Uterus (tissue), 3 donors: ENCODE measurements at regions not wholly inside any gene's neighbourhood (a gene's known extent, or its start where the extent isn't known, plus 50 kb on each side); places are given as distances from the start of the nearest gene placed in this dataset.
"Not testable (repeated sequence)": the region's sequence is repeated elsewhere in the genome, so short reads cannot be mapped to it uniquely, and the experiment has no call there.

Experiments used
- DNase-seq, 2 donors: peaks; one replicate each; pipeline ENCODE4 v3.0.0-alpha.2; 2019 to 2020
- H3K27ac ChIP-seq, 2 donors: fragments of 200-600 bp; sonication (generic); 1 replicate in 1 of 2; 2 replicates in 1 of 2; pipeline ENCODE4 v1.5.1; 2016 to 2018
- H3K27me3 ChIP-seq, 2 donors: fragments of 200-600 bp; sonication (generic); one replicate each; pipeline ENCODE4 v1.5.1; 2018 to 2019; ENCODE audit warnings: control low read depth in 1 of 2
- H3K36me3 ChIP-seq, 2 donors: fragments of 200-600 bp; sonication (generic); one replicate each; pipeline ENCODE4 v1.5.1; 2019; ENCODE audit warnings: control low read depth in 1 of 2
- H3K4me1 ChIP-seq, 2 donors: fragments of 200-600 bp; sonication (generic); one replicate each; pipeline ENCODE4 v1.5.1; 2018 to 2019; ENCODE audit warnings: control low read depth in 1 of 2
- H3K4me3 ChIP-seq, 2 donors: fragments of 200-600 bp; sonication (generic); 1 replicate in 1 of 2; 2 replicates in 1 of 2; pipeline ENCODE4 v1.5.1; 2018 to 2019; ENCODE audit warnings: mild to moderate bottlenecking in 1 of 2
- H3K9me3 ChIP-seq, 2 donors: fragments of 200-600 bp; sonication (generic); one replicate each; pipeline ENCODE4 v1.5.1; 2019; ENCODE audit warnings: control low read depth in 1 of 2
- POLR2A ChIP-seq, 2 donors: fragments of 450-650 bp; IDR thresholded peaks; one replicate each; pipeline ENCODE4 v1.6.1; 2016; ENCODE audit warnings: antibody characterized with exemption in 2 of 2, mild to moderate bottlenecking in 1 of 2, moderate library complexity in 1 of 2
- intact Hi-C: fragments of 100-400 bp; cut with DNase I; formaldehyde crosslinking; loops from one replicate; pipeline ENCODE4 v1.15.1; 2023; ENCODE audit warnings: low total_unique reads
- TF ChIP-seq, protein P1 (sequence below), 4 experiments: fragments of 200-600 bp in 2 of 4; fragments of 450-650 bp in 2 of 4; sonication (generic) in 2 of 4; IDR thresholded peaks; one replicate each; pipeline ENCODE4 v1.5.1; 2016 to 2019; ENCODE audit warnings: antibody characterized with exemption in 4 of 4, mild to moderate bottlenecking in 2 of 4, moderate library complexity in 1 of 4
- donor health status: DM: yes; HTN: yes; CAD: no.

DNA sequence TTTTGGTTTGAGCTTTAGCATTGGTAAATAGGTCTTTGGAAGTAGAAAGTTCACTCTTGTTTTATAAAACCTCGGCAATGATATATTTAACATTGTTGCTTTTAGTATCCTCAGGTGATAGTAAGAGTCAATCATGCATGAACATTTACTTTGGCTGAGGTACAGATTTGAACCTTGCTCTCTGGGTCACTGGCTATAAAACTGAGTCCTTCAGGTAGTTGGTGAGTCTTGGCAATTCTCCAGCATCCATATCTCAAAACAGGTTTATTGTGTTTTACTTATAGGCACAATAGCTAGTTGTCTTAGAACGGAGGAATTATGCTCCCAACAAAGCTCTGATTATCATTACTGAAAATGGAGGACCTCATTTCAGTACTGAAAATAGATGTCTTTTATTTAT is 75.1 kb downstream of the MAT2B start:
- Histone ChIP-seq H3K36me3 (no peaks in the 10 kb centered on the region), H3K9me3 (no peaks in the 10 kb centered on the region), H3K27ac (no peak overlapping the region), H3K4me3 (no peak overlapping the region), H3K4me1 (no peaks in the 10 kb centered on the region), H3K27me3 (no peaks in the 10 kb centered on the region)
- DNase-seq: no peak
- TF ChIP-seq POLR2A (IDR thresholded peaks at IDR 0.05): no peak
- TF ChIP-seq, protein P1, sequence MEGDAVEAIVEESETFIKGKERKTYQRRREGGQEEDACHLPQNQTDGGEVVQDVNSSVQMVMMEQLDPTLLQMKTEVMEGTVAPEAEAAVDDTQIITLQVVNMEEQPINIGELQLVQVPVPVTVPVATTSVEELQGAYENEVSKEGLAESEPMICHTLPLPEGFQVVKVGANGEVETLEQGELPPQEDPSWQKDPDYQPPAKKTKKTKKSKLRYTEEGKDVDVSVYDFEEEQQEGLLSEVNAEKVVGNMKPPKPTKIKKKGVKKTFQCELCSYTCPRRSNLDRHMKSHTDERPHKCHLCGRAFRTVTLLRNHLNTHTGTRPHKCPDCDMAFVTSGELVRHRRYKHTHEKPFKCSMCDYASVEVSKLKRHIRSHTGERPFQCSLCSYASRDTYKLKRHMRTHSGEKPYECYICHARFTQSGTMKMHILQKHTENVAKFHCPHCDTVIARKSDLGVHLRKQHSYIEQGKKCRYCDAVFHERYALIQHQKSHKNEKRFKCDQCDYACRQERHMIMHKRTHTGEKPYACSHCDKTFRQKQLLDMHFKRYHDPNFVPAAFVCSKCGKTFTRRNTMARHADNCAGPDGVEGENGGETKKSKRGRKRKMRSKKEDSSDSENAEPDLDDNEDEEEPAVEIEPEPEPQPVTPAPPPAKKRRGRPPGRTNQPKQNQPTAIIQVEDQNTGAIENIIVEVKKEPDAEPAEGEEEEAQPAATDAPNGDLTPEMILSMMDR (IDR thresholded peaks at IDR 0.05): no peak
- intact Hi-C loops: no loop called here

DNA sequence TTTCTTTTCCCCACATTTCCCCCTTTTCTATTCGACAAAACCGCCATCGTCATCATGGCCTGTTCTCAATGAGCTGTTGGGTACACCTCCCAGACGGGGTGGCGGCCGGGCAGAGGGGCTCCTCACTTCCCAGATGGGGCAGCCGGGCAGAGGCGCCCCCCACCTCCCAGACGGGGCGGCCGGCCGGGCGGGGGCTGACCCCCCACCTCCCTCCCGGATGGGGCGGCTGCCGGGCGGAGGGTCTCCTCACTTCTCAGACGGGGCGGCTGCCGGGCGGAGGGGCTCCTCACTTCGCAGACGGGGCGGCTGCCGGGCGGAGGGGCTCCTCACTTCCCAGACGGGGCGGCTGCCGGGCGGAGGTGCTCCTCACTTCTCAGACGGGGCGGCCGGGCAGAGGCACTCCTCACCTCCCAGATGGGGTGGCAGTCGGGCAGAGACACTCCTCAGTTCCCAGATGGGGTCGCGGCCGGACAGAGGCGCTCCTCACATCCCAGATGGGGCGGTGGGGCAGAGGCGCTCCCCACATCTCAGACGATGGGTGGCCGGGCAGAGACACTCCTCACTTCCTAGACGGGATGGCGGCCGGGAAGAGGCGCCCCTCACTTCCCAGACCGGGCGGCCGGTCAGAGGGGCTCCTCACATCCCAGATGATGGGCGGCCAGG is 78.2 kb downstream of the MAT2B start:
- H3K36me3 ChIP-seq, intact Hi-C loops, DNase-seq, H3K27ac ChIP-seq, H3K4me1 ChIP-seq, H3K4me3 ChIP-seq, H3K27me3 ChIP-seq, H3K9me3 ChIP-seq: not testable (repeated sequence)

DNA sequence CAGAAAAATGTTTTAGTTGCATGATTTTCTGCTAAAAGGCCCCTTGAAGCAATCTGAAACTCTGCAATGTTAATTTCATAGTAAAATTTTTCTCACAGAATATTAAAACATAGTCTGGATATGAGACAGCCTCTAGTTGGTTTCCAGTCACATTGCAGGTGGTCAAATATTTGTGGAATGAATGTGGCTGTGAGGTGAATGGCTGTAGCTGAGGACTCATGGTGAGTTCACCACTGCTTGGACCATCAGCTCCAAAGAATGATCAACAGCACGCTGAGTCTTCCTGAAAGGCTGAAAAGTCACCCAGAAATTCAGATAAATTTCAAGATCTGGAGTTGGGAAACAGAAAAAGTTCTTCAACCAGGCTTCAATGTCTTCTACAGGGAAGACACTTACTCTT is 79.8 kb downstream of the MAT2B start:
- TF ChIP-seq, protein P1 (IDR thresholded peaks at IDR 0.05): no peak
- TF ChIP-seq POLR2A (IDR thresholded peaks at IDR 0.05): no peak
- intact Hi-C loops: no loop called here
- no peak overlapping the region for H3K4me3 ChIP-seq

DNA sequence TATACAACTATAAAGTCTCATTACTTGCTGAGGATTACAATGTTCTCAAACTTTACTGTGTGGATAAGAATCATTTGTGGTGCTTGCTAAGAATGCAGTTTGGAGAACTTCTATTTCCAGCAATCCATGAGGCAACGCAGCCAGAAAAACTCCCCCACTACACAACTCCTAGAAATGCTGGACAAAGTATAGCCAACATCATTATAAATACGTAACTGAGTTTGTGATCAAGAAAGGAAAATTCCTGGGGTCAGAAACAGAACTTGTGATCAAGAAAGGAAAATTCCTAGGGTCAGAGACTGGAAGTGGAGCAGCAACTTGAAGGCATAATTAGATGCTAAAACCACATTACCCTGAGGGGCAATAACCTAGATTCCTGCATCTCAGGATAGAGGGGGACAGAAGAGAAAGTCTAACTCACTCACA is 81.1 kb downstream of the MAT2B start:
- H3K27me3 ChIP-seq: no peaks in the 10 kb centered on the region
- H3K4me1 ChIP-seq: no peaks in the 10 kb centered on the region
- no peak overlapping the region for H3K4me3 ChIP-seq
- H3K36me3 ChIP-seq: no peaks in the 10 kb centered on the region
- no peak for TF ChIP-seq POLR2A (IDR thresholded peaks at IDR 0.05)
- TF ChIP-seq, protein P1 (IDR thresholded peaks at IDR 0.05): no peak
- no peak for DNase-seq
- H3K9me3 ChIP-seq: no peaks in the 10 kb centered on the region
- H3K27ac ChIP-seq: peak overlapping the region in 1 of 2 donors; percentile 48
- intact Hi-C loops: no loop called here

More for the DNA sequence above, 79.8 kb downstream of the MAT2B start:
- H3K27me3 ChIP-seq: no peaks in the 10 kb centered on the region
- H3K36me3 ChIP-seq: no peaks in the 10 kb centered on the region
- H3K27ac ChIP-seq: no peak overlapping the region
- H3K9me3 ChIP-seq: no peaks in the 10 kb centered on the region
- H3K4me1 ChIP-seq: no peaks in the 10 kb centered on the region
- no peak for DNase-seq

DNA sequence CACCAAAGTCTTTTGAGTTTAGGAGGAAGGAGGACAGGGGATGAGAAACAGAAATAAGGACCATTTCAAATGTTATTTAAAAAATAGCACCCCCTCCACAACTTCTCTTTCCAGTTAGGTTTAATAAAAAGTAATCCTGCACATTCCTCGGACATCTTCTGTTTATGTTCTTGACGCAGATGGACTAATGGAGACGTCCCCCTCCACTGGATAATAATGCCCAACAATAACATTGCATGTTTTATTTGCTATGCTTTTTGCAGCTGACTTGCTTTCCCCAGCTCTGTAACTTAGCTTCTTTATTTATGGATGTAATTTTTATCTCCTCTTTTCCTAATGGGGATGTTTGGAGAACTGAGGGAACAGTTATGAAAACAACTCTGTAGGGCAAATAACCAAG is 89.5 kb downstream of the MAT2B start:
- TF ChIP-seq, protein P1 (IDR thresholded peaks at IDR 0.05): no peak
- no peak for TF ChIP-seq POLR2A (IDR thresholded peaks at IDR 0.05)
- Histone ChIP-seq H3K9me3 (no peaks in the 10 kb centered on the region), H3K4me3 (no peak overlapping the region), H3K27me3 (no peaks in the 10 kb centered on the region), H3K27ac (no peak overlapping the region), H3K36me3 (no peaks in the 10 kb centered on the region), H3K4me1 (no peaks in the 10 kb centered on the region)
- DNase-seq: no peak
- intact Hi-C loops: no loop called here
